SIG-M5 (cell line): ENCODE measurements at regions not wholly inside any gene's neighbourhood (a gene's known extent, or its start where the extent isn't known, plus 50 kb on each side); places are given as distances from the start of the nearest gene placed in this dataset.
"Not testable (repeated sequence)": the region's sequence is repeated elsewhere in the genome, so short reads cannot be mapped to it uniquely, and the experiment has no call there.

Source experiments
- DNase-seq: peaks from one replicate; lab custom pipeline; 2025; lab: John Stamatoyannopoulos, UW

DNA sequence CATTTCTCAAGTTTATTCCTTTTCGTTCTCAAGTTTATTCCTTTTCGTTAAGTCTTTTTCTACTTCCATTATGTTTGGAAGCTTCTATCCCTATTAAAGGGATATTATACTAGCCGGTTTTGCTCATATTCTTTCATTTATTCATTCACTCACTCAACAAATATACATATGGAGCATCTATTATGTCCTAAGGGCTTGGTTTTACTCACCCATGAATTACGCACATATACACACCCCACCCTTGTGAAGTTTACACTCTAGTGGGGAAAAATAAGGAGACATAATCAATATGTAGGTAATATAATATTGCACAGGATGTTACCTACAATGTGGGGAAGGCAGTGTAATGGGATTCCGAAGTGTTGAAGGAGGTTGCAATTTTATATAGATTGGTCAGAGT, 90.5 kb downstream of the ACTL7B start:
- DNase-seq = no peak

DNA sequence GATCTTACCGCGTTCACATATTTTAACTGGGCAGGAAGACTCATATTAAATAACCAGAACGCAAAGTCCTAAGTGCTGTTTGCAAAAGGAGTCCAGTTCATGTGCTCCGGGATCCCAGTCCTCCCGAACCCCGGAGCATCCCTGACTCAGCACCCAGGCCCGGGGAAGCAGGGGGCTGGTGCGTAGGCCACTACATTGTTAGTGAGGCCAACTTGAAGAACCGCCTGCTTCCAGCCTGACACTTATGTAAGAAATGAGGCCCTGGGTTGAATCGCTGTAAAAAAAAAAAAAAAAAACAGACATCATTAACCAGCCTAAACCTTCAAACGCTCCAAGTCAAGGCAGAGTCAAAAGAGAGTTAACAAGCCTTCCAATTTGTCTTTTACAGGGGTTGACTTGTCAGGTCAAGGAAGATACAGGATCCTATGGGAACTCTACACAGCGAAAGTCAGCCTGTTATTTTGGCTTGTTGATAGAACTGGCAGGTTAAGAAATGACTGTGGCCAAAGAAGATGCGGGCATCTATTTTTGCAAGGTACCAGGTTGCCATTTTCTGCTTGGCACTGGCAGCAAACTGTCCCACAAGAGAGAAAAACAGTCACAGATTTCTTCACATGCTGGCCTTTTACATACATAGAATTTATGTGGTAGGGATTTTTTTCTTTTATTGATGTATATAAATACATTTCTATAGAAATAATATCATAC, 93.3 kb downstream of the ACTL7B start:
- no peak for DNase-seq

DNA sequence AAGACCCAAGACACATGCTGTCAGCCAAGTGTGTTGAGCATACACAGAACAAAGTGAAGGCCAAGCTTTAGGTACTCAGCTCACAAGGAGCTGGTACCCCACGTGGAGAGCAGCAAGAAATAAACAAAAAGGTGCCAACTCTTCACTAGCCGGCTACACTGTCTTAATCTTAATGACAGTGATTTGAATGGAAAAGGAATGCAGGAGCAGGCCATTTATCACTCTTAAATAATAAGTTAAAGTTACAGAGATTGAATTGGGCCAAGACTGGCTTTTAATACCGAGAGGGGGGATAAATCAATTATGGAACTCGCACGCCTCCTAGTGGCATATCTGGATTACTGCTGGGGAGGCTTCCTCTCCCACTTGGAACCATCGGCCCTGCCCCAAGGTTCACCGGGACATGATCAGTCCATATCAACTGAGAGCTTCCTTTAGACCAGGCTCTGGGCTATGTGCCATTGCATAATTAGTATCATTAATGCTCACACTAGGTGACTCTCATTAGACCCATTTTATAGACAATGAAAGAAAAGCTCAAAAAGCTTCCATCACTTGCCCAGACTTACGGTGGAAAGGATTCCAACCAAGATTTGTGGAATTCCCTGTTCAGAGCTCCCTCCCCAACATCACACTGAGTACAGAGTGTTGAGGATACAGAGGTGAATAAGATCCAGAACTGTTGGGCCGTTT, 94.0 kb downstream of the ACTL7B start:
- DNase-seq = no peak

DNA sequence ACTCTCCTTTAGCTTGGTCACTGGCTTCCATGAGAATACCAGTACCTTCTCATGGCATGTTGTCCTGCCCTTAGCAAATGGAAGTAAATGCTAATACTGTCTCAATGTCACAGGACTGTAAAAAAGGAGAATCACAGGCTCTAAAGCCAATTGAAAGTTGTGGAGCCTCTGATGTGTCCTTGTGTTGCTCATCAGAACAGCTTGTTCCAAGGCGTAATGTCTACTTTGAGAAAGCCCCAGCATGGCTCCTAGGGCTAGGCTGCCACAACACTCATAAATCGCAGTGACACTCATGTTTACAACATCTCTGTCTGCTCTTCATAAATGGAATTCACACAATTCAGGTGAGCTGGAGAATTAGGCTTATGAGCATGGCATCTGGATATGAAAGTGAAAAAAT, 94.9 kb downstream of the ACTL7B start:
- DNase-seq = no peak

DNA sequence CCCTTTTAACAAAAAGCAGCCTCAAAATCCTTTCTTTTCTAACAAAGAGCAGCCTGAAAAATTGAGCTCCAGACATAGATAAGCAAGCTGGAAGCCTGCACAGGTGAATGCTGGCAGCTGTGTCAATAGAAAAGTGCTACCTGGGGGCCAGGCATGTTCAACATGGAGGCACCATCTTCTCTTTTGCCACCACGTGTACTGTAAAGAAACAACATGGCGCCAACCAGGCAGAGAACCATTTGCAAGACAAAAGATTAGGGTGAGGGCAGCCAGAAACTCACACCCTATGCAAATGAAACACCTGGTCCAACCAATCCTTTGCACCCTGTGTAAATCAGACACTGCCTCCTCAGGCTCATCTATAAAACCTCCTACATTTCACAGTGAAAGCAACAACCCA, 96.0 kb downstream of the ACTL7B start:
- DNase-seq = no peak

DNA sequence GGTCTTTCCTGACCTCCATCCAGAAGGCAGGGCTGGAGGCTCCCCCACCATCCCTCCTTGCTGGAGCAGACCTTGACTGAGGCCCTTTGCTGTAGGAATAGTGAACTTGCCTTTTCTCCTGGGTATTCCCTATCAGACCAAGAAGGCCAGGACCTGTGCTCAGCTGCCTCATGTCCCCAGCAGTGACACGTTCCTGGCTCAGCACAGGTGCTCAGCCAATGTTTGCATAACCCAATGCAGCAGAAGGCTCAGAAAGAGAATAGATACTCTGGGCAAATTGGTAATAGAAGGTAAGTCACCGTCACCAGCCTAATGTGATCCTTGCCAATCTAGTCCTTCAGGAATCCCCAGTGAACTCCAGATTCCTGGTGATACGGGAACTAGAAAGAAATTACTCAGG, 96.4 kb downstream of the ACTL7B start:
- DNase-seq = no peak

DNA sequence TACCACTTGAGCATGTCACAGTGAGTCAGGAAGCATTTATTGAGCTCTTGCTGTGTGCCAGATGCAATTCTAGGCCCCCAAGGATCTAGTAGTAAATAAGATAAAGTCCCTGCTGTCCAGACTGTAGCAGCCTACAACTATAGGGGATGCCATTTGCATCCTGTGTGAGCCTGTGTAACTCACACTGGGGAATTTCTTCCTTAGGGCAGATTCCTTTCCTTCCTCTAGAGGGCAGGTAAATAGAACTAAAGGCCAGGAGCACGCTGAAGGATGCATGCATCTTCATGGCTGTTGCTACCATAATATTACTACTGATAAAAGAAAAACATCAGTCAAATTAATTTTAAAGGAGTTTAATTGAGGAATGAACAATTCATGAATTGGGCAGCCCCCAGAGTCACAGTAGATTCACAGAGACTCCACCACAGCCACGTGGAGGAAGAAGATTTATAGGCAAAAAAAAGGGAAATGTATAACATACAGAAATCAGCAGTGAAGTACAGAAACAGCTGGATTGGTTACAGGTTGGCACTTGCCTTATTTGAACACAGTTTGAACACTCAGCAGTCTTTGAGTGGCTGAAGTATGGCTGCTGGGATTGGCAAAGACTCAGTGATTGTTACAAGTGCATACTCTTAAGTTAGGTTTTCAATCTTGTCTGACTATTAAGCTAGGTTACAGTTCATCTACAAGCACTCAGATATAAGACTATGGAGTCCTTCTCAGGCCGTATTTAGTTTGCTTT, 98.9 kb downstream of the ACTL7B start:
- DNase-seq = no peak

DNA sequence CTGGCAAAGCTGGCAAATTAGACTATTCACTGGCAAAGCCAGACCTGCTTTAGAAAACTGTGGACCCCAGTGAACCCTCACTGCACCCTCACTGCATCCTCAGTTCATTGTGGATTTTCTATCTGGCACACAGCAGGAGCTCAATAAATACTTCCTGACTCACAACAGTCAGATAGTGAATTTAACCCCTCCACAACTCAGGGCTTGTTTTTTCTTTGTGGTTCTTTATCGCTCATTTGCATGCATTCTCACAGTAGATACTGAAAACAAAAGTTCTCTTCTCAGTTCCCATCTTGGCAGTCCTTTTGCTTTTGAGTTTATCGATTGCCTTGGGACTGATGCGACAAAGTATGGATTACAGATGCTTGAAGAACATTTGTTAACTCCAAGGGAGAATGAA, 99.8 kb downstream of the ACTL7B start:
- DNase-seq = no peak

DNA sequence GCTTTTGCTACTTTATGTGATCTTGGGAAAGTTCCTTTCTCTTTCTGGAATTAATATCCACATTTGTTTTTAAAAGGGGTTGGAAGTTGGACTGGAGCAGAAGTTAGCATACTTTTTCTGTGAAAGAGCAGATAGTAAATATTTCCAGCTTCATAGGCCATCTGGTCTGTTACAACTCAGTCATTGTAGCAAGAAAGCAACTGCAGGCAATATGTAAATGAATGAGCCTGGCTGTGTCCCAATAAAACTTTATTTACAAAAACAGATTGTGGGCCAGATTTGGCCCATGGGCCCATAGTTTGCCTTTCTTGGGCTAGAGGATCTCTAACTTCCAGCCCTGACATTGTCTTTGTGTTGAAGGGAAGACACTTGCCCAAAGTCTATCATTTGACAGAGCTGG, 104.4 kb downstream of the ACTL7B start:
- DNase-seq = no peak

DNA sequence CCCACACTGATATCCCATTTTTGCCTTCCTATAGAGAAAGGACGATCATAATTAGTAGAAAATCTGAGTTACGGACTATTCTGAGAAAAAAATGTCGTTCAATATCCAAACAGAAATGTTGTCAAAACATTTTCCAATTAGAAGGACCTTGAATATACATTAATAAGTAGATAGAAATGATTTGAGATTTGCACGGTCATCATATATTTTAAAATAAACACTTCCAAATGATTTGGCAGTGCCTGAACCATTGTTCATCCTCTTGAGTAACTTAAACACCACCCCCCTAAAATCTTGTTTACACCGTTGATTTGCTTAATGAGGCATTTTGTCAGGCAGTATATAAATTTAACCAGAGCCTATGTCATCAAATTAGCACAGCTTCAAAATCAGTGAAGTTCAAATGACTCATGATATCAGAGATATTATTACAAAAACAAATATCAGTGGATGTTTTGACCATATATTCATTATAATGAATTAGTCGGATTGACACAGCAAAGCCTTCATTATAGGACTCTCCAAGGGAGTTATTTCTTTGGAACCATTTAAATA, 105.0 kb downstream of the ACTL7B start:
- no peak for DNase-seq

DNA sequence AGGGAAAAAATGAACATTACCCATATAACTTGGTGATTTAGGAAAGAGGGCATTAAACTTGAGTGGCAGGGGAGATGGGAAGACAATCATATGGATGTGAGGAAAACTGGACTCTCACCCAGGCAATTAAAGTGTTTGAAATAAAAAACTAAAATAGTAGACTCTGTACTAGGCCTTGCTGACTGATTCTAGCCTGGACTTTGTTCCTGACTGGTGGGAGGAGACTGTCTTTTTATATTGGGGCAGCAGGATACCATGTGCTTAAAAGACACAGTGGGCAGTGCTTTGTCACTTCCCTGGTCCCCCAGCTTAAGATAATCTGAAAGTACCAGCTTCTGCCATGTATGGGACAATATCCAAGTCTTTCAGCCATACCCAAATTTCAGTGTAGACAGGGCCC, 107.0 kb downstream of the ACTL7B start:
- no peak for DNase-seq

DNA sequence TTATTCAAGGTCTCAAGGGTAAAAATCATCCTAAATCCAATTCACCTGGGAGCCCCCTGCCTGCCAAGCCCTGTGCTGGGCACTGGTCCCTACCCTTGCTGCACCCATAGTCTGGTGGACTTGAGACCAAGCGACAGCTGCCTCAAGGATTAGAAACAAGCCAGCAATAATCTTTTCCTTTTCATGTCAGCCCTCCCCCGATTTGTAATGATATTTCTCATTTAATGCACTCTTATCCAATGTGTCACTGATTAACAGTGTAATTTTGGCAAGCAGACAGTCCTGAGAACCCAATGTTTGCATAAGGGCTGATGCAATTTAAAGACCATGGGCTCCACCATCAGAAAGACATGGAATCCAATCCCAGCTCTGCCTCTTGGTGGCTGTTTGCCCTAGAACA, 108.9 kb downstream of the ACTL7B start:
- DNase-seq = no peak

DNA sequence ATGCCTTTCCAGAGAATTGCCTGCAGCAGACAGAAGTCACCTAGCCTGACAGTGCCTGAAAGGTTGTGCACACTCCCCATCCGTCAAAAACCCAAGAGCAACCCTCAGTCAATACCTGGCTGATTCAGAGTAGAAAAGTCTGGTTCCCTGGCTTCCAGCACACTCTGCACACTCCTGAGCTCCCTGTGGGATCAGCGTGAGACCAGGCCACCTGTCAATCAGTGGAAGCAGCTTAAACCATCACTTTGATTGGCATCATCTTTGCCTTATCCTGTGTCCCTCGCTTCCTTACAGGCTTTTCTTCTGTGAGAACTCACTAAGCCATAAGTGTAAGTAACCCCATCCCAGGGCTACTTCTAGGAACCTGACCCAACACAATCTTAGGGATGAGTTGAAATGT, 109.8 kb downstream of the ACTL7B start:
- no peak for DNase-seq

DNA sequence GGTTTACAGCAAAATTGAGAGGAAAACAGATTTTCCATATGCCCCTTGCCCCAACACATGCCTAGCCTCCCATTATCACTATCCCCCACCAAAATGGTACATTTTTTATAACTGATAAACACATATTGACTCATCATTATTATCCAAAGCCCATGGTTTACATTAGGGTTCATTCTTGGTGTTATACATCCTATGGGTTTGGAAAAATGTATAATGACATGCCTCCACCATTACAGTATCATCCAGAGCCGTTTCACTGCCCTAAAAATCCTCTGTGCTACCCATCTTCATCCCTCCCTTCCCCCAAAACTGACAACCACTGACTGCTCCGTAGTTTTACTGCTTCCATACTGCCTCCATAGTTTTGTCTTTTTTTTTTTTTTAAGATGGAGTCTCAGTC, 111.1 kb downstream of the ACTL7B start:
- no peak for DNase-seq

DNA sequence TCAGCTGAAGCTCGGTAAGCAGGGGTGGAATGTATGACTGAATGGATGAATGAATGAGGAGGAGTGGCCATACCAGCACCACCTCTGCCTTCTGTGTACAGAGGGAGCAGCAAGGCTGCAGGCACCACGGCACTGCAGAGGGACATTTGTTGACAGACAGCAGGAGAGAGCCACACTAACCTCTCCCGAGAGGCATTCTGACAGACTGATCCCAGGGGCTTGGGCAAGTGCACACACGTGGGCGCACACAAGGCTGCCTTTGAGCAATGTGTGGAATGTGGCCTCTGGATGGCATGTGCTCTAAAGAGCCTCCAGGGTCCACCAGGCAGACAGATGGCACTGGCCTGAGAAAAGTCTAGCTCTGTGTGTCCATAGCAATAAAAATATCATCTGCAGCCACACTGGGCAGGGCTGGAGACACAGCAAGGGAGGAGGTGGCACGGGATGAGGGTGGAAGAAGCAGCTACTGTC, 111.8 kb downstream of the ACTL7B start:
- no peak for DNase-seq

DNA sequence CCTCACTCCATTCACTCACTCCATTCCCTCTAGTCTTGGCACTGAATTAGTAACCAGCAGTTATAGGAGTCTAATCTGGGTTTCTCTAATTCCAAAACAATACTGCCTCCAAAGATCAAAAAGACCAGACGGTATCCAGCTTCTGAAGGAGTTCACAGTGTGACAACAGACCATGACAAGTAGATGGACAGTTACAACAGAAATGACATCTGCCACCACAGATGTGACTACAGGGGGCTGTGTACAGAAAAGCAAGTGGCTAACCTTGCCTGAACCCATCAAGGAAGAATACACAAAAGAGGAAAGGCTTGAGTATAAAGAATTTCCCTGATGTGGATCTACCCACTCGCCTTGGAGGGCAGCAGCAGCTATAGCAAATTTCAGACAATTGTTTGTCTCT, 112.4 kb downstream of the ACTL7B start:
- DNase-seq = no peak

DNA sequence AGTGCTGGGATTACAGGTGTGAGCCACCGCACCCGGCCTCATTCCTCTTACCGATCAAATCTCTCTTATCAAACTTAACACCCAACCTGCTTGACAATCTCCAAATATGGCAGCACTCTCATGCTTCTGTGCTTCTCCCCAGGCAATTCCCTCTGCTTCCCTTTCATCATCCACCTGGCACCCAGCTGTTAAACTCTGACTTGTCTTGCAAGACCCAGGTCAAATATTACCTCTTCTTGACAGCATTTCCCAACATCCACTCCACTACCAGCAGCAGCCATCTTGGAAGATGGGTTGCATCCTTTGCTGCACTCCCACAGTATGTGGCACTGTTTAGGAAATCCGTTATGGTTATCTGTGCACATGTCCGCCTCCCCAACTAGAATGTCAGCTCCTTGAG, 113.6 kb downstream of the ACTL7B start:
- DNase-seq = no peak

DNA sequence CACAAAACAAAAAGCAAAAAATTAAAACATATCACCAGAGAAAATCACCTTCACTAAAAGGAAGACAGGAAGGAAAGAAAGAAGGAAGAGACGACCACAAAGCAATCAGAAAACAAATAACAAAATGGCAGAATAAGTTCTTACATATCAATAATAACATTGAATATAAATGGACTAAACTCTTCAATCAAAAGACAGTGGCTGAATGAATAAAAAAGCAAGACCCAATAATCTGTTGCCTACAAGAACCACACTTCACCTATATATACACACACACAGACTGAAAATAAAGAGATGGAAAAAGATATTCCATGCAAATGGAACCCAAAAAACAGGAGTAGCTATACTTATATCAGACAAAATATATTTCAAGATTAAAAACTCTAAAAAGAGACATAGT, 124.5 kb downstream of the ACTL7B start:
- DNase-seq = not testable (repeated sequence)

DNA sequence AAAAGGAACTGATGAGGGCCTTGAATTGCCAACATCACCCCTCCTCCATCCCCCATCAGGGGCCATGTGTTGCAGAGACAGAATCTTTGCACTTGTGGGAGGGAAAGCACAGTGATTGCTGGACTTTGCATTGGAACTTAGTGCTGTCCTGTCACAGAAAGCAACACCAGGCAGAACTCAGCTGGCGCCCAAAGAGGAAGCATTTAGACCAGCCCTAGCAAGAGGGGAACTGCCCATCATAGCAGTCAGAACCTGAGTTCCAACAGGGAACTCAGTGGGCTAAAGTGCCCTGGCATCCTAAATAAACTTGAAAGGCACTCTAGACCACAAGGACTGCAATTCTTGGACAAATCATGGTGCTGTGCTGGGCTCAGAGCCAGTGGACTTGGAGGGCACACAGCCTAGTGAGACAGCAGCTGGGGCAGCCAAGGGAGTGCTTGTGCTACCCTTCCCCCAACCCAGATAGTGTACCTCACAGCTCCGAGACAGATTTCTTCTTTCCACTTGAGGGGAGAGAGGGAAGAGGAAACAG, 128.1 kb downstream of the ACTL7B start:
- DNase-seq = no peak

DNA sequence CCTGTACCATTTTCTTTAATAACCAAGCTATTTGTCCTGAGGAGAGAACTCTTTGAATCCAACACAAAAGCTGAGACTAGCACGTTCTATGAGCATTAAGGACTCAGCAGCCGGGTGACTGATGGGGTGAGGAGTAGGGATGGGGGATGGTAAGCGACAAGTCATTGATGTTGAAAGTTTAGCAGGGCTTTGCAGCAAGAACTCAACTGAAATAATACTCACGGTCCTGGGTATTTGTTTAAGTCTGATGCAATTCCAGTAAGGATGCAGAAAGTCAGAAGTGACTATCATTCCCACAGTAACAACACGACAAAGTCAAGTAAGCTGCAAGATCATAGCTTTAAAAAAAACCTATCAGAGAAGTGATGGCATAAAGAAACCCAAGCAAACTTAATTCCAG, 131.1 kb downstream of the ACTL7B start:
- peak; percentile 12 for DNase-seq

DNA sequence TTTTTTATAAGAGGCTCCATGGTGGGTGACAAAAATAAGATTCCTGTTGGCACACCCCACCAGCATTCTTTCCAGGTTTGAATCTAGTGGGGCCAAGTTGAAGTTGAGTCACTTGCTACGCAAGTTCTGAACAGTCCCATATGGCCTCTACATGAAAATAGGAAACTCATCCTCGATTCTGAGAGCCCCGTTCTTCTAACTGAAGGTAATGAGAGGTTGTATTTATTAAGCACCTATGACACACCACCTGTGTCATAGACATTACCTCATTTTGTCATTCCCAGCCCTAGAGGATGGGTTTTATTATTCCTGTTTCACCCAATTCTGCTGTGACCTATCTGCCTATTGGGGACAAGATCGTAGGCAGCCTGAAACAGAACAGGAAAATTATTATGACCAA, 131.7 kb downstream of the ACTL7B start:
- DNase-seq = no peak

DNA sequence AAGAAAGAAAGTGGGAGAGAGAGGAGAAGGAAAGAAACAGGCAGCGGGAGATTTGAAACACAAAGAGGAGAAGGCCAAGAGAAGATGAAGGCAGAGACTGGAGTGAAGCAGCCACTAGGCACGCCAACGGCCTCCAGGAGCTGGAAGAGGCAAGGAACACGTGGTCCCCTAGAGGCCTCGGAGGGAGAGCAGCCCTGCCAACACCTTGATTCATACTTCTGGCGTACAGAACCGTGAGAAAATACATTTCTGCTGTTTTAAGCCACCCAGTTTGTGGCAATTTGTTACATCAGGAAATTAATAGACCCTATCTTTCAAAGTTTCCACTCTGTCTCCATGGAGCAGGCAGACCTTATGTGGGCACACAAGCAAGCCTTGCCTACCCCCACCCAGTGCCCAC, 133.4 kb downstream of the ACTL7B start:
- no peak for DNase-seq

DNA sequence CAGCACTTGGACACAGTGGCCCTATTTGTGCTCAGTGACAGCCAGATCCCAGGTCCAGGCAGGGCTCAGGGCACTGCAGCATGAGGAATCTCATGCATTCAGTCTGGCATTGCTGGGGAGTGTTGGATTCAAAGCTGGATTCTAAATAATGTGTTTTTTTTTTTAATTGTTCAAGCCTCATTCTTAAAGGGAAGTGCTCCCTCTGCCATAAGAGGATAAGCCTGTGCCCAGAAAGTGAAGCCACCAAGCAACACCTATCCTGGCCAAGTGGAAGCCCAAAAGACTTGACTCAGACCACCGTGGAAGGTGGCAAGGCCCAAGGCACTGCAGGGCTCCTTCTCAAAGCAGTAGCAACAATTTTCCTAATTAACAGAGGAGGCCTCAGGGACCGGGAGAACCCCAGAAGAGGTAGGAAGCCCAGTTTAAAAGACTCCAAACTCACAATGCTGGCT, 135.6 kb downstream of the ACTL7B start:
- no peak for DNase-seq
